T-helper 2 cell treated with Interferon-gamma antibody and Interleukin-4, amounts not matched to agents 100 ng/mL and 5 ng/mL, for 36 hours (primary cell): ENCODE measurements at regions not wholly inside any gene's neighbourhood (a gene's known extent, or its start where the extent isn't known, plus 50 kb on each side); places are given as distances from the start of the nearest gene placed in this dataset.
"Not testable (repeated sequence)": the region's sequence is repeated elsewhere in the genome, so short reads cannot be mapped to it uniquely, and the experiment has no call there.

Experiments used
- intact Hi-C: fragments of 100-400 bp; cut with micrococcal nuclease; formaldehyde crosslinking; loops from one replicate; pipeline ENCODE4 v1.15.1; 2023

DNA sequence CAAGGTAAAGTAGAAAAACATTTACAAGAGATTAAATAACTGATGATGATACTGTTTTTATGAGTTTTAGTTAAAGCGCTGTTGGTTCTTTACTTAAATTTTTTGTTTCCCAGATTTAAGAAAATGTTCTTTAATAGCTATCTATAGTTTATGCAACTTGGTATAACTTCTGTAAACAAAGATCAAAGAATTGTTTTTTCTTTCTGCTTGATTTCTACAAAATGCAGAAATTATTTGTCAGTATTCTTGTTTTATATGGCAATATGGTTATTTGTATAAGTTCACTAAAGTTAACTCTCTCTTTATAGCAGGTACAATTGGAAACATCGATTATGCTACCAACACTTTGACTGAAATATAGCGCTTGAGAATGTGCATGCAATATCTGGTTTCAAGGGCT lies 2465.1 kb upstream of the PCDH20 start:
- intact Hi-C loops: no loop called here

DNA sequence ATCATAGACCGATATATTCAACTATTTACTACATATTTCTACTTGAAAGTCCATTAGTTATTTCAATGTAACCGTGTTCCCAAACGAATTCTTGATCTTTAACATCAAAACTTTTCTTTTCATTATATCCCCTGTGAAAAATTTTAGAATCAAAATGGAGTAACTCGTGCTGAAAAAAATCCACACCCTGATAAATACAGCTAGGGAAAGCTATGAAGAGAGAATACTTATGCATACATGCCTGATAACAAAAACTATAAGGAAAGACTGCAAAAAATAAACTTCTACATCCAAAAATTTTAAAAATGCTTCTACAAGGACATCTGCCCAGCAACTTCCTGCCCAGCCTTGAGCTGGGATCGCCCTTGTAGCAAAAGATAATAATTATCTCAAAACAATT lies 2458.3 kb upstream of the PCDH20 start:
- intact Hi-C loops: no loop called here

DNA sequence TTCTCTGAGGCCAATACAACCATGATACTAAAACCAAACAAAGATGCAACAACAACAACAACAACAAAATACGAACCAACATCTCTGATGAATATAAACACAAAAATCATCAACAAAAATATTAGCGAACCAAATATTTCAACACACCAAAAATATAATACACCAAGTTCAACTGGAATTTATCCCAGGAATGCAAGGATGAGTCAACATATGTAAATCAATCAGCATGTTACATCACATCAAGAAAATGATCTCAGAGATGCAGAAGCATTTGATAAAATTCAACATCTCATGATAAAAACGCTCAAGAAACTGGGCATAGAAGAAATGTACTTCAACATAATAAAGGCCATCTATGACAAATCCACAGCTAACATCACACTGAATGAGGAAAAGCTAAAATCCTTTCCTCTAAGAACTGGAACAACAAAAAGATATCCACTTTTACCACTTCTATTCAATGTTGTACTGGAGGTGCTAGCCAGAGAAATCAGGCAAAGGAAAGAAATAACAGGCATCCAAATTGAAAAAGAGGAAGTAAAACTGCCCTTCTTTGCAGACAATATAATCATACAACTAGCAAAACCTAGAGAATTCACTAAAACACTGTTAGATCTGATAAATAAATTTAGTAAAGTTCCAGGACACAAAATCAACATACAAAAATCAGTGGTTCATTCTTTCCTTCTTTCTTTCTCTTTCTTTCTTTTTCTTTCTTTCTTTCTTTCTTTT lies 2448.7 kb upstream of the PCDH20 start:
- intact Hi-C loops: no loop called here

GRCh38 chr13:63855457-63856118 lies 2439.9 kb upstream of the PCDH20 start:
- intact Hi-C loops: no loop called here

- intact Hi-C loops: no loop called here
Measured at GRCh38 chr13:63853816-63854215, 2438.2 kb upstream of the PCDH20 start.

- intact Hi-C loops: no loop called here
Measured at GRCh38 chr13:63851526-63851925, 2435.9 kb upstream of the PCDH20 start.

DNA sequence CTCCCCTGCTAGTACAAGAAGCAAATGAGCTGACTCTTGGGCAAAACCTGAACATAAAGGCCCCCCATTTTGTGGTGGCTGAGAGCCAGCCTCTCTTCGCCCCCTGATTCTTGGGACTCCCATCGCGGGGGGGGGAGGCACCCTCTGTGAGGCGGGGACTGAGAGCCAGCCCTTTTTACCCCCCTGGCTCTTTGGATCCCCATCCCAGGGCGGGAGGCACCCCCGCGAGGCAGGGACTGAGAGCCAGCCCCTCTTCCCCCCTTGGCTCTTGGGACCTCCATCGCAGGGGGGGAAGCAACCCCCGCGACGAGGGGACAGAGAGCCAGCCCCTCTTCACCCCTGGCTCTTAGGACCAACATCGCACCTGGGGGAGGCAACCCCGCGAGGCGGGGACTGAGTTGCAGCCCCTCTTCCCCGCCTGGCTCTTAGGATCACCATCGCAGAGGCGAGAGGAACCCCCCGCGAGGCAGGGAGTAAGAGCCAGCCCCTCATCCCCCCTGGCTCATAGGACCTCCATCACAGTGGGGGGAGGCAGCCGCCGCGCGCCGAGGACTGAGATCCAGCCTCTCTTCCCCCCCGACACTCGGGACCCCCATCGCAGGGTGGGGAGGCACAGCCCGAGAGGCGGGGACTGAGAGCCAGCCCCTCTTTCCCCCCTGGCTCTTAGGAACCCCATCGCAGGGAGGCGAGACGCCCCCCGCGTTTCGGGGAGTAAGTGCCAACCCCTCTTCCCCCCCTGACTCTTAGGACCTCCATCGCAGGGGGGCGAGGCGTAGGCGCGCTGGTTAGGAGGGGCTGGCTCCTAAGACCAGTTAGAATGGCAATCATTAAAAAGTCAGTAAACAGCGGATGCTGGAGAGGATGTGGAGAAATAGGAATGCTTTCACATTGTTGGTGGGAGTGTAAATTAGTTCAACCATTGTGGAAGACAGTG lies 2428.4 kb upstream of the PCDH20 start:
- intact Hi-C loops: no loop called here

GRCh38 chr13:63842102-63842501 lies 2426.5 kb upstream of the PCDH20 start:
- intact Hi-C loops: no loop called here

GRCh38 chr13:63840551-63841421 lies 2425.1 kb upstream of the PCDH20 start:
- intact Hi-C loops: no loop called here

- intact Hi-C loops: no loop called here
Measured at GRCh38 chr13:63838366-63839110, 2422.9 kb upstream of the PCDH20 start.

- intact Hi-C loops: not testable (repeated sequence)
Measured at GRCh38 chr13:63837701-63838100, 2422.1 kb upstream of the PCDH20 start.

DNA sequence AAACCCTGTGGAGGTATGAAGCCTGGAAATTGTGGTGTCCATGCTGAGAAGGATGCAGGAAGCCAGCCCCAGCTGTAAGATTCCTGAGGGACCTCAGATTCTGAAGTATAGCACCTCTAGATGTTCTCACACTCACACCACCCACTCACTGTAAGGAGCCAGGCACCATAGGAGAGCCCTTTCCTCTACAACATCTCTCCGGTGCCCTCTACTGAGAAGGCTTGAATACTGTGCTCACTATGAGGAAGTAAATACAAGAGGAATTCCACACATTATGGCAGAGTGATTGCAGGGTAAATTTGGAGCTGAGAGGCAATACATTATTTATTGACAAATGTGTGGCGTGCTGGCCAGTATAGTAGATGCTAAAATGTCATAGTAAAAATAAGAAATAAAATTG lies 2414.0 kb upstream of the PCDH20 start:
- intact Hi-C loops: not testable (repeated sequence)

DNA sequence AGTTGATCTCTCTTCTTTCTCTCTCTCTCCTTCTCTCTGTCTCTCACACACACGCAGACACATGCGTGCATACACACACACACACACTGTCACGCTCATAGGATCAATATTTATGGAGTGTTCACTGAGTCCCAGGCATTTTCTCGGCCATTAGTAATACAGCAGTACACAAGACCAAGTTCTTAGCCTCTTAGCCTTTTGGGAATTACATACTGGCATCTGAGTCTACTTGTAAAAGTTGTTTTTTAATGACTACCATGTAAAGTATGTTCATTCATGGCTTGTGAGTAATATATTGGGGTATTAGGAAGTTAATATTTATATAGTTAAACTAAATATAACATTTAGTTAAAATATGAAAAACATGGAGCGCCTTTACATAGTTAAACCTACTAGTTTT lies 2406.1 kb upstream of the PCDH20 start:
- intact Hi-C loops: not testable (repeated sequence)

DNA sequence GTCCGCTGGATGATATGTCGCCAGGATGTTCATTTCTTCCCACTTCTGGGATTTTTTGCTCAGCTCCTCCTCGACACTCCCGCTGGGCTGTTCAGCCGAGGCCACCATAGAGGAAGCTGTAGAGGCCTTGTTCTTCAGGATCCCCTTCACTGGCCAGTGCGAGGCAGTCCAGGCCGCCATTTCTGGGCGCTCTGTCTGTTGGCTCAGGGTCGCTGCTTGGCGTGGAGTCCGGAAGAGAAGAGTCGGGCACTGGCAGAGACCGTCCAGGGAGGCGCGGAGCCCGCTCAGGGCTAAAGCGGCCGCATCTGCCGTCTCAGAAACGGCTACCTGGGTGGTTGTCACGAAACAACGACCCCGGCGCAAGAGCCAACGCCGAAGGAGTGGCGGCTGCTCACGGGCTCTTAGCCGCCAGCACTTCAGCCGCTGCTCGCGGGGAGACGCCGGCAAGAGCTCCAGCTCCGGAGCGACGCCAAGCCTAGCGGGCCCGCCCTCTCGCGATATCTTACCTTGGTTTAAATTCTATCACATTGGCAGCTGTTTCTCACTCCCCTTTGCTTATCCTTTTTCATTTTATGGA lies 2395.9 kb upstream of the PCDH20 start:
- intact Hi-C loops: not testable (repeated sequence)

- intact Hi-C loops: not testable (repeated sequence)
Measured at GRCh38 chr13:63791134-63791533, 2375.5 kb upstream of the PCDH20 start.

GRCh38 chr13:63774133-63774532 lies 2358.5 kb upstream of the PCDH20 start:
- intact Hi-C loops: no loop called here

DNA sequence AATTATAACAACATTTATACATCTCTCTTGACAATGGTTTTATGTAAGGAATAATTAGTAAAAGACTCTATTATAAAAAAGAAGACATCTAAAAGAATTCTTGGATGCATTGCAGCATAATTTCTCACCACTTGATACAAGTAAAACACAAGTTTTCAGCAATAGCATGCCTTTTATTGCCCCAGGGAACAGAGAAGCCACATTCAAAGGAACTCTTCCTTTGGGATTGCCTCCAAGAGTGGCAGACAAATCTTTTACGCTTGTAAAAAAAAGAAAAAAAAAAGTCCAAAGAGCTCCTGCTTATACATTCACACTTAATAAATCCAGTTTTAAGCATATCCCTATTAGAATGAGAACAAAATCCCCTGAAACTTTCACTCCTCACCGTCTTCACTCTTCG lies 2357.8 kb upstream of the PCDH20 start:
- intact Hi-C loops: no loop called here

DNA sequence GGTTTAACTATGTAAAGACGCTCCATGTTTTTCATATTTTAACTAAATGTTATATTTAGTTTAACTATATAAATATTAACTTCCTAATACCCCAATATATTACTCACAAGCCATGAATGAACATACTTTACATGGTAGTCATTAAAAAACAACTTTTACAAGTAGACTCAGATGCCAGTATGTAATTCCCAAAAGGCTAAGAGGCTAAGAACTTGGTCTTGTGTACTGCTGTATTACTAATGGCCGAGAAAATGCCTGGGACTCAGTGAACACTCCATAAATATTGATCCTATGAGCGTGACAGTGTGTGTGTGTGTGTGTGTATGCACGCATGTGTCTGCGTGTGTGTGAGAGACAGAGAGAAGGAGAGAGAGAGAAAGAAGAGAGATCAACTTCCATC lies 2342.0 kb upstream of the PCDH20 start:
- intact Hi-C loops: not testable (repeated sequence)

- intact Hi-C loops: not testable (repeated sequence)
Measured at GRCh38 chr13:63749857-63750256, 2334.2 kb upstream of the PCDH20 start.

DNA sequence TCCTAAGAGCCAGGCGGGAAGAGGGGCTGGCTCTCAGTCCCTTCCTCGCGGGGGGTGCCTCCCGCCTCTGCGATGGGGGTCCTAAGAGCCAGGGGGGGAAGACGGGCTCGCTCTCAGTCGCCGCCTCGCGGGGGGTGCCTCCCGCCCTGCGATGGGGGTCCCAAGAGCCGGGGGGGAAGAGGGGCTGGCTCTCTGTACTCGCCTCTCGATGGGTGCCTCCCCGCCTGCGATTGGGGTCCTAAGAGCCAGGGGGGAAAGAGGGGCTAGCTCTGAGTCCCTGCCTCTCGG lies 2326.1 kb upstream of the PCDH20 start:
- intact Hi-C loops: not testable (repeated sequence)
